NCI-H446 treated with DMSO at 0.1 percent for 48 hours (cell line): ENCODE measurements at regions not wholly inside any gene's neighbourhood (a gene's known extent, or its start where the extent isn't known, plus 50 kb on each side); places are given as distances from the start of the nearest gene placed in this dataset.
"Not testable (repeated sequence)": the region's sequence is repeated elsewhere in the genome, so short reads cannot be mapped to it uniquely, and the experiment has no call there.

Experiments
- DNase-seq: peaks from one replicate; lab custom pipeline; 2025; lab: John Stamatoyannopoulos, UW

DNA sequence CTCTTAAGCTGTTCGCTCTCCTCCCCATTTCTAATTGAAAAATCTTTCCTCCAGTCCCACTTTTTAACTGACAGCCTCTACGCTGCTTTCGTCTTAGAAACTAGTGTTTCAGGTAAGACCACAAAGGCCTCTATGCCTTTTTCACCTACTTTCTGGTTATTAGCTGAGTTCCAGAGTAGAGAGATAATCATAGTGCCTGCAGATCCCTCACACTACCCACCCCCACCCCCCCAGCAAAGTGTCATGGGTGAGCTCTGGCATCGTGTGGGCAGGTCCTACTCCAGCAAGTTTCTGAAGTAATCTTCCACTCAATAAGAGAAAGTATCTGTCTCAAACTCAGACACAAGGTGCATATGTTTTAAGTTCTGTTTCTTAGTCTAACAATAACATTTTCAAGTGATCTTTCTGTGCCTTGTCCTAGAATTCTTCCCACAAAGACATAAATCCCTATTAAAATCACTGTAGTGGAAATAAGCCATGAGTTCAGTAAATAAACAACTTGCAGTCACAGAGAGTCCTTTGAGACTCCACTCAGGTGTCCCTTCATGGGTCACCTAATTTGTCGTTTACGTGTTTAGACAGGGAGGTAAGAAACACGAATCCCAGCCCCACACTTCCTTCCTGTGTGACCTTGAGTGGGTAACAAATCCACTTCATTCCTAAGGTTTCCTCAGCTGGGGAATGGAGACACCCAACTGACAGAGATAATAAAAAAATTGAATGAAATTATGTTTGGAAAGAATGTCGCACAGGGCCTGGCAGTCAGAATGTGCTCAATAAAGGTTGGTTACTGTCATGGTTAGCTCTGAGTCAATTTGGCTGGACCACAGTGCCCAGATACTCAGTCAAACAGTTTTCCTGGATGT is 228.9 kb upstream of the CAND1 start:
- DNase-seq, result no peak

DNA sequence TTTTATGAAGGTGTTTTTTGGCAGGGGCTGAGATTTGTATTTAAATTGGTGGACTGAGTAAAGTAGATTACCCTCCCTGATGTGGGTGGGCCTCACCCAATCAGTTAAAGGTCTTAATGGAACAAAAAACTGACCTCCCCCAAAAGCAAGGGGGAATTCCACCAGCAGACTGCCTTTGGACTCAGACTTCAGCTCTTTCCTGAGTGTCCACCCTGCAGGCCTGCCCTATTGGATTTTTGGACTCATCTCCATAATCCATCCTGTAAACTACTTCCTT is 228.4 kb upstream of the CAND1 start:
- no peak for DNase-seq

GRCh38 chr12:67042697-67043131 is 226.4 kb upstream of the CAND1 start:
- DNase-seq, result peak; percentile 36

DNA sequence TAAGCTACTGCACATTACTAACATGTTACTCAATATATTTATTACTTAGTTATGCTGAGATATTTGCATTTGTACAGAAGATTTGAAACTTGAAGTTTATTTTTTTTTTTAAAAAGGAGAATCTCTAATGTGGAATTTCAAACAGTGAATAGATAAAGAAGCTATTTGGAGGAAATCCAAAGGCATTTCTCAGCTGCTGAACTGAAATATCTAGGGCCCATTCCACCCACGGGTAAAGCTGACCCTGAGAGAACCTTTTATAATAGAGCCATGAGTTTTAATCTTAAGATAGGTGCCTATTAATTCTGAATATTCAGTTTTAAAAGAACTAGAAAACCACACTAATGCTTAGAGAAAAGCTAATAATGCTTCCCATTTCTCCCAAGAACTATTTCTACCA is 225.4 kb upstream of the CAND1 start:
- no peak for DNase-seq

DNA sequence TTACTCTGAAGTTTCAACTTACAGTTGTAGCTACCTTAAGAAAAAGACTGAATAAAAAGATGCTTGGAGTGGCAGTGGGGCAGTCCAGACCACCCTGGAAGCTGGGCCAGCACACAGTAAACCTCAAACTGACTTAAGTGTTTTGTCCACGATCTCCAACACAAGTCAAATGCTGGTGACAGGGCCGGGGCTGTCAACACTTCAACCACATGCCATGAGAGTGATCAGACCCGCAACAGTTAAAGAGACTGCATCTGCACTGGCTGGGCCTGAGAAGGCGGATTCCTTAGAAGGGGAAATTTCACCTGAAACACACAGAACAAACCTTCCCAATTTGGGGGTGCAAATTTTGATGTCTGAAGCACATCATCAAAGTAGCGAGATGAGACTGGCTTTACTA is 223.5 kb upstream of the CAND1 start:
- DNase-seq, result no peak

DNA sequence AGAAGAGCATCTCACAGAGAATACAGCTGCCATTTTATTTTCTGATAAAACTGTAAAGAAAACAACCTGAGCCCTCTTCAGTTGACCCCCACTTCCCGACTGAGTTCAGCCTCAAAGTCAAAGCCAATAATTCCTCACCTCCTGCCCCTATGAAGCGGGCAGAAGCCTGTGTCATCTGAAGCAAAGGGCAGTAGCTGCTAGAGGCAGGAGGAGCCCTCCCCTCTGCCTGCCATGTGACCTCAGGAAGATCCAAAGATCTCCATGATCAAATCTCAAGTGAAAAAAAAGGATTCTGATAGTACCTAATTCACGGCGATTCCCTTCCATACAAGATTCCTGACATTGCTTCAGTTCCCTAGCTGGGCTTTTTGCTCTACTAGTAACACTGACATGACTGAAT is 223.1 kb upstream of the CAND1 start:
- DNase-seq, result no peak

GRCh38 chr12:67047634-67048033 is 221.5 kb upstream of the CAND1 start:
- DNase-seq, result no peak

DNA sequence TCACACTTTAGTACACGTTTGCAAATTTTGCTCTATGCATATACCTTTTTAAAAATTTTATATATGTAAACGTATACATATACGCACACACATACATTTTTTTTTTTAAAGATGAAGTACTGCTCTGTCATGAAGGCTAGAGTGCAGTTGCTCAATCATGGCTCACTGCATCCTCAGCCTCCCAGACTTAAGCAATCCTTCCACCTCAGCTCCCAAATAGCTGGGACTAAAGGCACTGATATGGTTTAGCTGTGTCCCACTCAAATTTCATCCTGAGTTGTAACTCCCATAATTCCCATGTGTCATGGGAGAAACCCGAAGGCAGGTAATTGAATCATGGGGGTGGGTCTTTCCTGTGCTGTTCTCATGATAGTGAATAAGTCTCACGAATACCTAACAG is 220.8 kb upstream of the CAND1 start:
- no peak for DNase-seq

- DNase-seq, result not testable (repeated sequence)
Measured at GRCh38 chr12:67049199-67049598, 220.0 kb upstream of the CAND1 start.

DNA sequence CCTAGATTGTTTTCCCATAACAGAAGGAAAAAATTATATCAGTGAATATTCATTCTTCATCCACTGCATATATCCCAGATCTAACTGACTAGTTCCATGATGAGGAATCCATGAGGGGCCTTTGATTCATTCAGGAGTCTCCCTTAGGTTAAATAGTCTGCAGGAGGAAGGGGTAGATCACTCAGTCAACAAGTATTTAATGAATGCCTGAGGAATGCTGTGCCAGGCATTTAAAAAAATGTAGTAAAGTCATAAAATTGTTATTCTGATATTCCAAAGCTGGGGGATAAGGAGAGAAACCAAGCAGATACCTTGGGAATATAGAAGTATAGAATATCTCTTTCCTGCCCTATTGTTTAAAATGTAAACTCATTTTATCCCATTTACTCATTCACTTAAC is 216.2 kb upstream of the CAND1 start:
- DNase-seq, result no peak

- DNase-seq, result no peak
Measured at GRCh38 chr12:67056329-67056728, 212.8 kb upstream of the CAND1 start.

DNA sequence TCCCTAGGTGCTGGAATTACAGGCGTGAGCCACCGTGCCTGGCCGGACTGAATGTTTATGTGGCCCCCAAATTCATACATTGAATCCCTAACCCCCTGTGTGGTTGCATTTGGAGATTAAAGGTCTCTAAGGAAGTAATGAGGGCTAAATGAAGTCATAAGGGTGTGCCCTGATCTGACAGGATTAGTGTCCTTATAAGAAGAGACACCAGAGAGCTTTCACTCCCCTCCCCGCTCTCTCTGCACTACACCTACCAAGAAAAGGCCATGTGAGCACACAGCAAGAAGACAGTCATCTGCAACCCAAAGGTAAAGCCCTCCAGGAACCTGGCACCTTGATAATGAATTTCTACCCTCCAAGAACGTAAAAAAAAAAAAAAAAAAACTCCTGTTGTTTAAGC is 212.1 kb upstream of the CAND1 start:
- DNase-seq, result no peak

DNA sequence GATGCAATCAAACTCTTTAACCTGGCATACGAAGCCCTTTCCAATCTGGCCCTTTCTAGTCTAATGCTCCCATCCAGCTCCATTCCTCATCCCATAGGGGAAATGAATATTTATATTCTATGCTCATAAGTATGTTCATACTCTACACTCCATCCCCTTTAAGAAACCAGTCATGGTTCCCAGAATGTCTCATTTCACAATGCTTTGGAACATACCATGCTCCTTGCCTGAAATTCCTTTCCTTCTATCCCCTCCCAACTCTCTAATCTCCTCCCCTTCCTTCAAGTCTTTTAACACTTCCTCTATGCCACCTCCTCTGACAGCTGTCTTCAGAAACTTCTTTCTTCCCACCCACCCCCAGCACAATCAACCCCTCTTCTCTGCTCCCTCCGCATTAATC is 207.0 kb upstream of the CAND1 start:
- DNase-seq, result no peak

GRCh38 chr12:67067453-67068203 is 201.5 kb upstream of the CAND1 start:
- no peak for DNase-seq

GRCh38 chr12:67068204-67068731 is 200.9 kb upstream of the CAND1 start:
- DNase-seq, result no peak

GRCh38 chr12:67068761-67069450 is 200.3 kb upstream of the CAND1 start:
- DNase-seq, result peak; percentile 29

GRCh38 chr12:67069451-67070306 is 199.5 kb upstream of the CAND1 start:
- DNase-seq, result no peak

- no peak for DNase-seq
Measured at GRCh38 chr12:67070307-67070600, 198.9 kb upstream of the CAND1 start.

GRCh38 chr12:67070604-67071003 is 198.6 kb upstream of the CAND1 start:
- no peak for DNase-seq

DNA sequence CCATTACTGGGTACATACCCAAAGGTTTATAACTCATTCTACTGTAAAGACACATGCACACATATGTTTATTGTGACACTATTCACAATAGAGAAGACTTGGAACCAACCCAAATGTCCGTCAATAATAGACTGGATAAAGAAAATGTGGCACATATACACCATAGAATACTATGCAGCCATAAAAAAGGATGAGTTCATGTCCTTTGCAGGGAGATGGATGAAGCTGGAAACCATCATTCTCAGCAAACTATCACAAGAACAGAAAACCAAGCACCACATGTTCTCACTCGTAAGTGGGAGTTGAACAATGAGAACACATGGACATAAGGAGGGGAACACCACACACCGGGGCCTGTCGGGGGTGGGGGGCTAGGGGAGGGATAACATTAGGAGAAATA is 196.9 kb upstream of the CAND1 start:
- DNase-seq, result not testable (repeated sequence)

DNA sequence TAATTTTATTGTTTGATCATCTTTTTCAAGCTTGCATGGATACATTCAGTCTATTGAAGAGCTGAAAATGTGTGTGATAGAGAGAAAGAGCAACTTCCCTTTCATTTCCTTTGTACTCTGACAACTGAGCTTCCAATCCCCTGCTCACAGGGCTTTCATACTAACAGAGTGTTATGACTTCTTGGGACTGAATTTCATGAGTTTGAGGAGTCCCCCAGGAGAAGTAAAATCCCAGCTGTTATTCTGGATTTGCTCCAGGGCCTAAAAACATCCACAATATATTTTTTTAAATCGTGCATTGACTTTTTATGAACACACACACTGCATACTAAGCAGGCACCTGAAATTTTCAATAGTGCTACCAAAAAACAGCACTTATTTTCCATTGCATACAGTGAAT is 195.8 kb upstream of the CAND1 start:
- DNase-seq, result no peak

GRCh38 chr12:67074072-67074471 is 195.1 kb upstream of the CAND1 start:
- DNase-seq, result no peak
